ENCODE measurements at regions not wholly inside any gene's neighbourhood (a gene's known extent, or its start where the extent isn't known, plus 50 kb on each side); places are given as distances from the start of the nearest gene placed in this dataset.

DNA sequence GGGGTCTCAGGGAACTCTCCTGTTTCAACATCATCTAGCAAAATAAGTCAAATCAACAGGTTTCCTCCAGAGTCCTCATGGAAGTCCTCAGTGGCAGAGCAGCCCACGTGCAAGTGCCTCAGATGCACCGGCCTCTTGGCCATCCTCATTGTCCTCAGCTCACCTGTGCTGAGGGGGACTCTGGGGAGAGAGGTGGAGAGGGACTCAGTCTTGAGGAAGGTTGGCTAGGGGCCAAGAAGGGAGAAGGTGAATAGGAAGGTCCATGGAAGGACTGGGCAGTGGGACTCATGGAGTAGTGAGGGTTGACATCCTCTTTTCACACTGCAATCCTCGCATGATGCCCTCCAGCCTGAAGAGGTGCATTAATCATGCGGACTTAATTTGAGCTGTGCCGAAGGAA is 77.9 kb upstream of the DUSP22 start:
- Histone ChIP-seq H4K20me1 (ENCODE audit: insufficient read depth, low read length) (no peaks in the 10 kb centered on the region), H3K9me2 (ENCODE audit: insufficient read depth, low read length) (no peaks in the 10 kb centered on the region), H3K79me2 (ENCODE audit: insufficient read depth, low read depth, low read length) (no peaks in the 10 kb centered on the region), H3K4me1 (ENCODE audit: insufficient read depth, low read length, poor library complexity, severe bottlenecking) (peaks cover 45% of the 10 kb centered on the region), H3K36me3 (ENCODE audit: insufficient read depth, low read length) (no peaks in the 10 kb centered on the region; the same call in 1 of the 2 replicates), H3K4me3 (ENCODE audit: low read depth, low read length, poor library complexity, severe bottlenecking) (no peak overlapping the region), H3K4me2 (ENCODE audit: low read length) (no peak overlapping the region), H3K9me3 (ENCODE audit: low read length) (peaks cover 17% of the 10 kb centered on the region; the same call in 1 of the 2 replicates), H3K27ac (ENCODE audit: low read depth, low read length, poor library complexity, severe bottlenecking) (no peak overlapping the region), H2AFZ (ENCODE audit: low read length) (no peak overlapping the region)
- ChIA-PET CTCF (ENCODE audit: unreplicated experiment) (interaction anchor here (0.5 to 0.6 kb wide), 2 partner anchors 211 to 261 kb away, joined by 3 to 4 read pairs; no protein-coding TSS in a partner anchor), POLR2A (interaction anchor here (0.6 kb wide), 1 partner anchor 13 kb away, joined by 3 read pairs; no protein-coding TSS in a partner anchor)
- no peak for DNase-seq (ENCODE audit: low spot score)
- intact Hi-C loops (cut with micrococcal nuclease; ENCODE audit: unreplicated experiment) = no loop called here
- no TSS peak for BruUV-seq (replicated peaks)
- TF ChIP-seq EZH2phosphoT487 (IDR thresholded peaks at IDR 0.05; ENCODE audit: borderline replicate concordance, low read depth, low read length) = no peak
- TF ChIP-seq, protein P1, sequence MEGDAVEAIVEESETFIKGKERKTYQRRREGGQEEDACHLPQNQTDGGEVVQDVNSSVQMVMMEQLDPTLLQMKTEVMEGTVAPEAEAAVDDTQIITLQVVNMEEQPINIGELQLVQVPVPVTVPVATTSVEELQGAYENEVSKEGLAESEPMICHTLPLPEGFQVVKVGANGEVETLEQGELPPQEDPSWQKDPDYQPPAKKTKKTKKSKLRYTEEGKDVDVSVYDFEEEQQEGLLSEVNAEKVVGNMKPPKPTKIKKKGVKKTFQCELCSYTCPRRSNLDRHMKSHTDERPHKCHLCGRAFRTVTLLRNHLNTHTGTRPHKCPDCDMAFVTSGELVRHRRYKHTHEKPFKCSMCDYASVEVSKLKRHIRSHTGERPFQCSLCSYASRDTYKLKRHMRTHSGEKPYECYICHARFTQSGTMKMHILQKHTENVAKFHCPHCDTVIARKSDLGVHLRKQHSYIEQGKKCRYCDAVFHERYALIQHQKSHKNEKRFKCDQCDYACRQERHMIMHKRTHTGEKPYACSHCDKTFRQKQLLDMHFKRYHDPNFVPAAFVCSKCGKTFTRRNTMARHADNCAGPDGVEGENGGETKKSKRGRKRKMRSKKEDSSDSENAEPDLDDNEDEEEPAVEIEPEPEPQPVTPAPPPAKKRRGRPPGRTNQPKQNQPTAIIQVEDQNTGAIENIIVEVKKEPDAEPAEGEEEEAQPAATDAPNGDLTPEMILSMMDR (conservative IDR thresholded peaks at IDR 0.05; ENCODE audit: low read length) = no peak

DNA sequence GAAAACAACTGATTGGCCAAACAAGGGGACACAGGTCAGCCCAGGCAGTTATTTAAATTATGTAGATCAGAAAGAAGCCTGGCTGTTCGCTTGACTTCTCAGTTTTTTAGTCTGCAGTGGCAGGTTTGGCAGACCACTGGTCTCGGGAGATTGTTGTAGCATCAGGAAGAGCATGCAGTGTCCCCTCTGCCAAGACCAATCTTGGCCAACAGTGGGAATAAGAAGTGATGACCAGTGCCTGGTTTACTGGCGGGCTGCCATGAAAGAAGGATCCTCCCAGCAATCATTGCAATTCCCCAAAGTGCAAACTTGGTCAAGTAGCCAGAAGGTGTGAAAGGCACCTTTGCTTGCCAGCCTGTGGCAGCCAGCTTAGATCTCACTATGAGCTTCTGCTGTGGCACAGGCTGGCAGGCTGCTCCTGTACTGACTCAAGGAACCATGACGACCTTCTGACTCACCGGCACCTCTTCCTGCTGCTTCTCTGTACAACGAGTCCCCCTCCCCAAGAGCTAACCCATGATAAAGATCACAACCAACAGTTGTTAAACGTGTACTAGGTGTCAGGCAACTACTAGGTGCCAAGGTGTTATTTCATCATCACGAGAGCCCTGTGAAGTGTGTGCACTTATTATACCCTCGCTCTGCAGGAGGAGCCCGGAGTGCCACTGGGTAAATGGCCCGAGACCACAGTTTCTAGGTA is 76.8 kb upstream of the DUSP22 start:
- CTCF ChIA-PET (ENCODE audit: unreplicated experiment) = interaction anchor here (0.6 to 3.3 kb wide), 6 partner anchors 20 to 117 kb away, joined by 3 to 17 read pairs (median 5); no protein-coding TSS in a partner anchor
- POLR2A ChIA-PET = interaction anchor here (1.1 to 4.7 kb wide), 15 partner anchors 11 to 176 kb away, joined by 3 to 27 read pairs (median 9); partner anchors contain the start of gene IRF4
- H3K4me1 ChIP-seq (ENCODE audit: insufficient read depth, low read length, poor library complexity, severe bottlenecking) = peaks cover 55% of the 10 kb centered on the region
- no TSS peak for BruUV-seq (replicated peaks)
- peaks cover 17% of the 10 kb centered on the region; the same call in 1 of the 2 replicates for H3K9me3 ChIP-seq (ENCODE audit: low read length)
- peak overlapping the region; percentile 31 for H3K4me2 ChIP-seq (ENCODE audit: low read length)
- H3K79me2 ChIP-seq (ENCODE audit: insufficient read depth, low read depth, low read length) = no peaks in the 10 kb centered on the region
- H3K4me3 ChIP-seq (ENCODE audit: low read depth, low read length, poor library complexity, severe bottlenecking) = no peak overlapping the region
- H3K36me3 ChIP-seq (ENCODE audit: insufficient read depth, low read length) = no peaks in the 10 kb centered on the region; the same call in 1 of the 2 replicates
- peak; percentile 45 for DNase-seq (ENCODE audit: low spot score)
- no peaks in the 10 kb centered on the region for H3K9me2 ChIP-seq (ENCODE audit: insufficient read depth, low read length)
- H4K20me1 ChIP-seq (ENCODE audit: insufficient read depth, low read length) = no peaks in the 10 kb centered on the region
- no peak overlapping the region for H3K27ac ChIP-seq (ENCODE audit: low read depth, low read length, poor library complexity, severe bottlenecking)
- intact Hi-C loops (cut with micrococcal nuclease; ENCODE audit: unreplicated experiment) = no loop called here
- peak overlapping the region; percentile 65; the same call in 1 of the 2 replicates for H2AFZ ChIP-seq (ENCODE audit: low read length)
- TF ChIP-seq EZH2phosphoT487 (IDR thresholded peaks at IDR 0.05; ENCODE audit: borderline replicate concordance, low read depth, low read length) = no peak
- TF ChIP-seq, protein P1 (conservative IDR thresholded peaks at IDR 0.05; ENCODE audit: low read length) = no peak
